Keratinocyte (primary cell): ENCODE measurements at regions not wholly inside any gene's neighbourhood (a gene's known extent, or its start where the extent isn't known, plus 50 kb on each side); places are given as distances from the start of the nearest gene placed in this dataset.

Source experiments
- DNase-seq: peaks from one replicate; pipeline ENCODE4 v3.0.0-alpha.2; 2011; ENCODE audit warnings: low read depth, missing footprints, low spot score
- FAIRE-seq: peaks from 2 replicates; lab custom pipeline; 2011; peaks lifted over from hg19 to GRCh38; lab: Jason Lieb, UNC
- H2AFZ ChIP-seq: 2 replicates; pipeline ENCODE4 v1.6.0; 2012; ENCODE audit warnings: low read length, control low read depth, inconsistent platforms; ENCODE audit not compliant: control insufficient read depth
- H3K27ac ChIP-seq: 2 replicates; pipeline ENCODE4 v1.5.1; 2011; ENCODE audit warnings: low read length; ENCODE audit not compliant: control insufficient read depth, insufficient read depth
- H3K27me3 ChIP-seq: 3 replicates; pipeline ENCODE4 v1.6.0; 2011; ENCODE audit warnings: low read length; ENCODE audit not compliant: control insufficient read depth, insufficient read depth; ENCODE audit errors: extremely low read depth
- H3K36me3 ChIP-seq, 2 experiments: 2 replicates in 1 of 2; 3 replicates in 1 of 2; pipeline ENCODE4 v1.5.1; 2011; ENCODE audit warnings: low read length in 2 of 2, mild to moderate bottlenecking in 1 of 2; ENCODE audit not compliant: control insufficient read depth in 2 of 2, insufficient read depth in 2 of 2; ENCODE audit errors: extremely low read depth in 1 of 2
- H3K4me1 ChIP-seq: 3 replicates; pipeline ENCODE4 v1.5.1; 2011; ENCODE audit warnings: low read length; ENCODE audit not compliant: control insufficient read depth, insufficient read depth; ENCODE audit errors: extremely low read depth
- H3K4me2 ChIP-seq: 3 replicates; pipeline ENCODE4 v1.6.0; 2011; ENCODE audit warnings: low read depth, low read length; ENCODE audit not compliant: control insufficient read depth, insufficient read depth; ENCODE audit errors: extremely low read depth
- H3K4me3 ChIP-seq, 3 experiments: fragments of 200-600 bp in 1 of 3; sonication (generic) in 1 of 3; 2 replicates in 2 of 3; 3 replicates in 1 of 3; pipeline ENCODE4 v1.5.1; 2011 to 2016; ENCODE audit warnings: low read length in 3 of 3, mild to moderate bottlenecking in 3 of 3, control low read depth in 2 of 3, inconsistent platforms in 1 of 3, low read depth in 1 of 3, mixed read lengths in 1 of 3, mixed run types in 1 of 3, moderate library complexity in 1 of 3; ENCODE audit not compliant: control insufficient read depth in 2 of 3, insufficient read depth in 2 of 3; ENCODE audit errors: extremely low read depth in 1 of 3
- H3K79me2 ChIP-seq: 2 replicates; pipeline ENCODE4 v1.6.0; 2012; ENCODE audit warnings: low read length; ENCODE audit not compliant: control insufficient read depth, insufficient read depth
- H3K9ac ChIP-seq: 3 replicates; pipeline ENCODE4 v1.6.0; 2011; ENCODE audit warnings: low read length; ENCODE audit not compliant: control insufficient read depth, insufficient read depth; ENCODE audit errors: extremely low read depth
- H3K9me1 ChIP-seq: 3 replicates; pipeline ENCODE4 v1.6.0; 2011; ENCODE audit warnings: low read length; ENCODE audit not compliant: control insufficient read depth, insufficient read depth; ENCODE audit errors: extremely low read depth
- H3K9me3 ChIP-seq: 2 replicates; pipeline ENCODE4 v1.5.1; 2012; ENCODE audit warnings: low read depth, low read length; ENCODE audit not compliant: control insufficient read depth
- H4K20me1 ChIP-seq: 3 replicates; pipeline ENCODE4 v1.6.0; 2011; ENCODE audit warnings: low read length; ENCODE audit not compliant: control insufficient read depth, insufficient read depth; ENCODE audit errors: extremely low read depth
- EZH2 ChIP-seq: IDR thresholded peaks from one replicate; pipeline ENCODE4 v1.6.1; 2012; ENCODE audit warnings: inconsistent platforms, mild to moderate bottlenecking, low read length, moderate library complexity
- dilution Hi-C: fragments of 300-500 bp; cut with MboI; formaldehyde crosslinking; loops from one replicate; pipeline ENCODE4 v1.7.0; 2020; ENCODE audit warnings: low sequenced_read_pairs; ENCODE audit not compliant: extremely low pct_ligation_motif_present
- TF ChIP-seq, protein P1 (sequence below), 3 experiments: IDR thresholded peaks in 1 of 3; conservative IDR thresholded peaks in 1 of 3; optimal IDR thresholded peaks in 1 of 3; 2 replicates in 2 of 3; 3 replicates in 1 of 3; pipeline versions ENCODE3 to v1.5.1; 2011; ENCODE audit warnings: low read length in 3 of 3, mild to moderate bottlenecking in 3 of 3, moderate library complexity in 2 of 3, control low read depth in 1 of 3, inconsistent platforms in 1 of 3; ENCODE audit not compliant: insufficient read depth in 2 of 3; ENCODE audit errors: extremely low read depth in 1 of 3

DNA sequence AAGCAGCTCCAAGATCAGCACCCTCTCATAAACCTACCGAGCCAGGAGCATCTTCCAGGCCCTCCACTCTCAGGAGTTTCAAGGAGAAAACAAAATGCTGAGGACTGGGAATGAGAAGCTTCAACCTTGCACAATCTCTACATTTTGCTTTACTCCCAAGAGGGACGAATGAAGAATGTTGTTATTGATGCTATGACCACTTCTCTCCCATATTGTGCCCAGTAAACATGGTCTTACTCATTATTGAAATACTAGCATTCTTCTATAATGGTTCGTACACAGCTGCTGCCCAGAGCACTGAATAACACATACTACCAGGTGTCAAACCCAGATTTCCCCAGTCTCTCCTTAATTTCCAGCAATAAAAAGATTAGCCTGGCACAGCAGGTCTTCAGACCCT is 63.4 kb upstream of the BET1 start:
- peak overlapping the region; percentile 78 for H2AFZ ChIP-seq

DNA sequence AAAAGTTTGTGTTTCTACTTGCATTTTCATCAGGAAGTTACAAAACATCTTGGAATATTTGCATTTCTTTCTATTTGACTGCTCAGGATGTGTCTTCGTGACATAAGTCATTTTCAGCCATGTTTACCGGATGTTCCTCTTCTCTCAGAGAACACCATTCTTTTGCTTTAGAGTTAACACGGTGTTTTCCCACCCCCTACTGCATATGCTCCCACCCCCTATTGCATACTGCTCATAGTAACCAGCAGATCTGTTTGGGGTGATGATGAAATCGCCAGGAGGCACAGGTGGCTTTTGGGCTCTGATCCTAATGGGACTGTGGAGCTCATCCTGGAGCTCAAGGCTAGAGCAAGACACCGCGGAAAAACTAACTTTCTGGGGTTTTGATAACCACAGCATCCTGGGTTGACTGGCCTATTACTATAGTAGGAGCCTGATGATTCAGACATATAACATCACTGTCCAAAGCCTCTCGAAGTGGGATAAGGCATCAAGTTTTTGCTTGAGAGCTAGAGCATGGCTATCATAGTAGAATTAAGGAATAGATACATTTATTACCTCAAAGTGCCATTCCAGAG is 65.1 kb upstream of the BET1 start:
- dilution Hi-C loops = no loop called here
- no peaks in the 10 kb centered on the region for H4K20me1 ChIP-seq
- H3K4me3 ChIP-seq = no peak overlapping the region
- H3K27ac ChIP-seq = peak overlapping the region; percentile 86
- H3K79me2 ChIP-seq = no peaks in the 10 kb centered on the region
- peaks cover 38% of the 10 kb centered on the region for H3K4me1 ChIP-seq
- no peaks in the 10 kb centered on the region for H3K9me1 ChIP-seq
- no peaks in the 10 kb centered on the region for H3K9me3 ChIP-seq
- no peak for TF ChIP-seq EZH2
- TF ChIP-seq, protein P1, sequence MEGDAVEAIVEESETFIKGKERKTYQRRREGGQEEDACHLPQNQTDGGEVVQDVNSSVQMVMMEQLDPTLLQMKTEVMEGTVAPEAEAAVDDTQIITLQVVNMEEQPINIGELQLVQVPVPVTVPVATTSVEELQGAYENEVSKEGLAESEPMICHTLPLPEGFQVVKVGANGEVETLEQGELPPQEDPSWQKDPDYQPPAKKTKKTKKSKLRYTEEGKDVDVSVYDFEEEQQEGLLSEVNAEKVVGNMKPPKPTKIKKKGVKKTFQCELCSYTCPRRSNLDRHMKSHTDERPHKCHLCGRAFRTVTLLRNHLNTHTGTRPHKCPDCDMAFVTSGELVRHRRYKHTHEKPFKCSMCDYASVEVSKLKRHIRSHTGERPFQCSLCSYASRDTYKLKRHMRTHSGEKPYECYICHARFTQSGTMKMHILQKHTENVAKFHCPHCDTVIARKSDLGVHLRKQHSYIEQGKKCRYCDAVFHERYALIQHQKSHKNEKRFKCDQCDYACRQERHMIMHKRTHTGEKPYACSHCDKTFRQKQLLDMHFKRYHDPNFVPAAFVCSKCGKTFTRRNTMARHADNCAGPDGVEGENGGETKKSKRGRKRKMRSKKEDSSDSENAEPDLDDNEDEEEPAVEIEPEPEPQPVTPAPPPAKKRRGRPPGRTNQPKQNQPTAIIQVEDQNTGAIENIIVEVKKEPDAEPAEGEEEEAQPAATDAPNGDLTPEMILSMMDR (optimal IDR thresholded peaks at IDR 0.05 in 1 of 3, IDR thresholded peaks at IDR 0.05 in 1 of 3, conservative IDR thresholded peaks at IDR 0.05 in 1 of 3; ENCODE audit: extremely low read depth in 1 of 3, insufficient read depth in 2 of 3, low read length in 3 of 3) = no peak
- no peak for FAIRE-seq
- no peak for DNase-seq
- no peak overlapping the region for H3K9ac ChIP-seq
- no peak overlapping the region for H3K4me2 ChIP-seq
- H3K36me3 ChIP-seq = no peaks in the 10 kb centered on the region
- H2AFZ ChIP-seq = no peak overlapping the region
- H3K27me3 ChIP-seq = no peaks in the 10 kb centered on the region

More for the DNA sequence above, 63.4 kb upstream of the BET1 start:
- Histone ChIP-seq H3K27me3 (no peaks in the 10 kb centered on the region), H3K27ac (peak overlapping the region; percentile 86), H3K4me3 (peak overlapping the region in 2 of 3 experiments; percentile 19 to 43), H3K79me2 (no peaks in the 10 kb centered on the region), H3K36me3 (no peaks in the 10 kb centered on the region), H3K9me1 (no peaks in the 10 kb centered on the region), H3K4me1 (peaks cover 38% of the 10 kb centered on the region), H4K20me1 (no peaks in the 10 kb centered on the region), H3K9me3 (no peaks in the 10 kb centered on the region), H3K9ac (peak overlapping the region; percentile 45), H3K4me2 (peak overlapping the region; percentile 81)
- DNase-seq (no peak), FAIRE-seq (no peak)
- dilution Hi-C loops = no loop called here
- TF ChIP-seq EZH2 = no peak
- TF ChIP-seq, protein P1 (optimal IDR thresholded peaks at IDR 0.05 in 1 of 3, IDR thresholded peaks at IDR 0.05 in 1 of 3, conservative IDR thresholded peaks at IDR 0.05 in 1 of 3; ENCODE audit: extremely low read depth in 1 of 3, insufficient read depth in 2 of 3, low read length in 3 of 3) = no peak
